Left ventricle myocardium inferior (tissue), 1 donor: ENCODE measurements at regions not wholly inside any gene's neighbourhood (a gene's known extent, or its start where the extent isn't known, plus 50 kb on each side); places are given as distances from the start of the nearest gene placed in this dataset.

Source experiments
- DNase-seq: peaks from one replicate; pipeline ENCODE4 v3.0.0-alpha.2; 2020
- H3K27ac ChIP-seq: fragments of 200-600 bp; replicated peaks from 2 replicates; pipeline ENCODE4 v1.8.0; 2021
- H3K27me3 ChIP-seq: fragments of 200-600 bp; 2 replicates; pipeline ENCODE4 v1.8.0; 2021; ENCODE audit warnings: low read depth
- H3K36me3 ChIP-seq: fragments of 200-600 bp; 2 replicates; pipeline ENCODE4 v1.8.0; 2021
- H3K4me1 ChIP-seq: fragments of 200-600 bp; 2 replicates; pipeline ENCODE4 v1.8.0; 2021
- H3K4me3 ChIP-seq: fragments of 200-600 bp; 2 replicates; pipeline ENCODE4 v1.8.0; 2021; ENCODE audit warnings: mild to moderate bottlenecking, moderate library complexity
- H3K9me3 ChIP-seq: fragments of 200-600 bp; replicated peaks from 2 replicates; pipeline ENCODE4 v1.8.0; 2021
- CTCF ChIP-seq: fragments of 200-600 bp; IDR thresholded peaks from 2 replicates; pipeline ENCODE4 v1.8.0; 2021; ENCODE audit warnings: antibody characterized with exemption, mild to moderate bottlenecking, borderline replicate concordance
- intact Hi-C: fragments of 100-400 bp; cut with micrococcal nuclease; formaldehyde crosslinking; loops from one replicate; pipeline ENCODE4 v1.11.0; 2022
- donor health status: DM: no; HTN: yes; CAD: no; lungs with severe emphysema.

- H3K27me3 ChIP-seq, result no peaks in the 10 kb centered on the region
Measured at GRCh38 chr15:60217161-60217560, 180.6 kb downstream of the ANXA2 start.

GRCh38 chr15:60218256-60218655 lies 179.5 kb downstream of the ANXA2 start:
- Histone ChIP-seq H3K4me3 (no peak overlapping the region), H3K27me3 (no peaks in the 10 kb centered on the region), H3K36me3 (no peaks in the 10 kb centered on the region), H3K4me1 (no peaks in the 10 kb centered on the region), H3K27ac (no peak overlapping the region), H3K9me3 (no peaks in the 10 kb centered on the region)
- intact Hi-C loops, result no loop called here
- TF ChIP-seq CTCF, result no peak
- DNase-seq, result no peak

More at GRCh38 chr15:60217161-60217560, 180.6 kb downstream of the ANXA2 start:
- no peak for TF ChIP-seq CTCF
- DNase-seq, result no peak
- intact Hi-C loops, result no loop called here
- no peak overlapping the region for H3K27ac ChIP-seq
- no peaks in the 10 kb centered on the region for H3K36me3 ChIP-seq
- H3K9me3 ChIP-seq, result no peaks in the 10 kb centered on the region
- H3K4me3 ChIP-seq, result no peak overlapping the region
- no peaks in the 10 kb centered on the region for H3K4me1 ChIP-seq

- TF ChIP-seq CTCF, result no peak
- no peaks in the 10 kb centered on the region for H3K9me3 ChIP-seq
- H3K4me3 ChIP-seq, result no peak overlapping the region
- no peak overlapping the region for H3K27ac ChIP-seq
- intact Hi-C loops, result no loop called here
- no peak for DNase-seq
- peaks cover 4% of the 10 kb centered on the region for H3K27me3 ChIP-seq
- no peaks in the 10 kb centered on the region for H3K4me1 ChIP-seq
- H3K36me3 ChIP-seq, result no peaks in the 10 kb centered on the region
Measured at GRCh38 chr15:60219866-60220265, 177.9 kb downstream of the ANXA2 start.

- no peak for DNase-seq
- H3K9me3 ChIP-seq, result no peaks in the 10 kb centered on the region
- H3K36me3 ChIP-seq, result no peaks in the 10 kb centered on the region
- H3K4me1 ChIP-seq, result no peaks in the 10 kb centered on the region
- no peak overlapping the region for H3K27ac ChIP-seq
- TF ChIP-seq CTCF, result no peak
- H3K27me3 ChIP-seq, result peaks cover 11% of the 10 kb centered on the region
- H3K4me3 ChIP-seq, result no peak overlapping the region
- intact Hi-C loops, result no loop called here
Measured at GRCh38 chr15:60221356-60221755, 176.4 kb downstream of the ANXA2 start.

GRCh38 chr15:60222404-60222803 lies 175.4 kb downstream of the ANXA2 start:
- intact Hi-C loops, result no loop called here
- H3K36me3 ChIP-seq, result no peaks in the 10 kb centered on the region
- no peaks in the 10 kb centered on the region for H3K4me1 ChIP-seq
- no peak for TF ChIP-seq CTCF
- H3K27ac ChIP-seq, result no peak overlapping the region
- H3K9me3 ChIP-seq, result no peaks in the 10 kb centered on the region
- peaks cover 21% of the 10 kb centered on the region for H3K27me3 ChIP-seq
- H3K4me3 ChIP-seq, result no peak overlapping the region
- no peak for DNase-seq

GRCh38 chr15:60223176-60223575 lies 174.6 kb downstream of the ANXA2 start:
- Histone ChIP-seq H3K27ac (no peak overlapping the region), H3K9me3 (no peaks in the 10 kb centered on the region), H3K4me3 (no peak overlapping the region), H3K4me1 (no peaks in the 10 kb centered on the region), H3K36me3 (no peaks in the 10 kb centered on the region), H3K27me3 (peaks cover 29% of the 10 kb centered on the region)
- DNase-seq, result no peak
- no peak for TF ChIP-seq CTCF
- intact Hi-C loops, result no loop called here
